ENCODE measurements at regions not wholly inside any gene's neighbourhood (a gene's known extent, or its start where the extent isn't known, plus 50 kb on each side); places are given as distances from the start of the nearest gene placed in this dataset.

GRCh38 chr1:60863131-60863530 is 219.2 kb upstream of the NFIA start:
- no peak for TF ChIP-seq CTCF (IDR thresholded peaks at IDR 0.05)
- no peak for TF ChIP-seq POLR2A (IDR thresholded peaks at IDR 0.05)
